G401 (cell line): ENCODE measurements at regions not wholly inside any gene's neighbourhood (a gene's known extent, or its start where the extent isn't known, plus 50 kb on each side); places are given as distances from the start of the nearest gene placed in this dataset.

Experiments used
- DNase-seq: peaks from one replicate; pipeline ENCODE4 v3.0.0-alpha.2; 2015; ENCODE audit warnings: low spot score
- in situ Hi-C: cut with HindIII; loops from 2 replicates; pipeline ENCODE4 v1.10.0; 2016; ENCODE audit warnings: low sequenced_read_pairs, mixed read lengths

DNA sequence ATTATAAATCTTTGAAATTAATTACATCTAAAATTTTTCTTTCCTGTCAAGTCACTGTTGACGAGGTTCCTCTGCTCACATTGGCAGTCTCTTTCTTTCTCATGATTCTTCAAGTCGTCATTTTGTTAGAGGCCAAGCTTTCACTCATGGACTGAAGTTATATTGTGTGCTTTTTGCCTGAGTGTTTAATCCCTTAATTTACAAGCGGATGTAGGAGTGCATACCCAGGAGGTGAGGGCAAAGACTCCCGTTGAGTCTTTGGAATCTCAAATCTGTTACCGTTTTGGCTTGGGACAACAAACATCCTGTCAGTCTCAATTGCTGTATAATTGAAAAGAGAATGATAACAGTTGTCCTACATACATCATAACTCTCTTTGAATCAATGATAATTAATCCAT lies 345.0 kb downstream of the TRIML1 start:
- in situ Hi-C loops, result no loop called here
- DNase-seq, result no peak

DNA sequence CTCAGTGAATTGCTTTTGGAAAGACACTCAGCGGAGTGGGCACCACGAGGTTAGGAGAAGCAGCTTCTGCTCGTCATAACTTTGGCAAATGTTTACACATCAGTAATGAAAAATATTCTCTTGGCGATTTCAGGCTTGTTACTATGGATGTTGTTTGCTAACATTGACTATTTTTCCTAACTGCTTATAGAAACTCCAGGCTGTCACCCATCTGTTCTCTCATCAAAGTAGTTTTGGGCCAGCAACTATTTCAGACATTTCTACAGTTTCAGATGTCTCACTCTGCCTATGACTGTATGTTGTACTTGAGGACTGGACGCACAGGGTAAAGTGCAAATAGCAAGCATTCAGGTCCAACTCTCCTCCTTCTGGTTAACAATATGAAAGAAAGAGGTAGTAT lies 346.7 kb downstream of the TRIML1 start:
- in situ Hi-C loops, result no loop called here

DNA sequence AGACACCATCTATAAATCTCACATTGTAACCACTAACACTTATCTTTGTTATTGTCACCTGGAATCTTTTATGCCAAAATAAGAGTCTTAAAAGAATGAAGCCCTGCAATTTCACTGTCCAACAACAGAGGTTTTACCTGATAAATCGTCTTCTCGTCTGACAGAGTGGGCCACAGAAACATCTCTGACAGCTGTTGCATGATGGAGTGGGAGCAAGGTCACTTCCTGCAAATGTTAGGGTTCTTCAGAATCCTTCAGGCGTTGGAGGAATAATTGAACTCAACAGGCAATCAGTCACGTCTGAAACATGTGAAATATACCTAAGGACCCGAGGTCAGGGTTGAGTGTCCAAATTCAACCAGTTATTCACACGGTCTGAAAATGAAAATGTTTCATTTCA lies 353.6 kb downstream of the TRIML1 start:
- in situ Hi-C loops, result no loop called here

More for the DNA sequence above, 346.7 kb downstream of the TRIML1 start:
- no peak for DNase-seq

DNA sequence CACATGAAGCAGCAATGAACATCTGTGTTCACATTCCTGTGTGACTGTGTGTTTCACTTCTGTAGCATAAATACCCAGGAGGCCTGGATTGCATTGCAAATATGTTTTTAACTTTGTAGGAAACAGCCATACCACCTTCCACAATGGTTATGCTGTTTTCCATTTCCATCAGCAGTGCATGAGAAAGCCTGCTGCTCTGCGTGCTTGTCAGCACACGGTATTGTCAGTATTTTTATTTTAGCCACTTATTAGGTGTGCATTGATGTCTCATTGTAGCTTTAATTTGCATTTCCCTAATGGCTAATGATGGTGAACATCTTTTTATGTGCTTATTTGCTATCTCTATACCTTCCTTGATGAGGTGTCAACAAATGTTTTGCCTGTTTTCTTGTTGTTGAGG lies 355.9 kb downstream of the TRIML1 start:
- in situ Hi-C loops, result no loop called here
- DNase-seq, result no peak

More for the DNA sequence above, 353.6 kb downstream of the TRIML1 start:
- DNase-seq, result no peak

DNA sequence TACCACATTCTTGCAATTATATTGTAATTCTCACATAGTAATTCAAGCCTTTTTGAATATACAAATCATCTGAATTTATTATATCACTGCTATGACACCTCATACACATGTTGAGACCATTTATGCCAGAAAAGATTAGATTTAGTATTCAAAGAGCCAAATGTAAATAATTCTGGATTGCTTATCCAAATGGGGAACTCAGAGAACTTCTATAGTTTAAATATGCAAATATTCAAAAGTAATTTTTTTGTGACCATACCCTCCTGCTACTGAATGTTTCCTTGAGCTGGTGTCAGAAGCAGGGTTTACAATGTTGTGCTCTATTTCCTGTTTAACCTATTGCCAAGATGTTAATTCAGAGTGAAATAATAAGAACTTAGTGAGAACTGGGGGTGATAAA lies 372.2 kb downstream of the TRIML1 start:
- in situ Hi-C loops, result no loop called here
- DNase-seq, result no peak

DNA sequence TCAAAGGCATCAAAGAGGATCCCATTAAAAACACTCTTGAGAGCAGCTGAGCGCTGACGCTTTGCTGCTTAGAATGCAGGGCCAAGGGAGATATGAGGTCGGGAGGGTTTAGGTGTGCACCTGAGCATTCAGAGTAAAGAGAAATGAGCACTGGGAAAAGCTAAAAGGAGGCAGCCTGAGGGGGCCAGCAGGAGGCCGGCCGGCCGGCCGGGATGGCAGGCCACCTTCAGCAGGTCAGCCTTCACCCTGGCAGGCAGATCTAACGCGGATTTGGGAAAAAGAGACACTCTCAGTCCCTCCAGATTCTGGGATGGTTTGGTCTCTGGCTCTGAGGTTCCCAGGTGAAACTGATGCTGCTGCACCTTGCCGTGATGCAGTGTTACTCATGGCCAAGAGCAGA lies 393.5 kb downstream of the TRIML1 start:
- in situ Hi-C loops, result no loop called here
- DNase-seq, result no peak

DNA sequence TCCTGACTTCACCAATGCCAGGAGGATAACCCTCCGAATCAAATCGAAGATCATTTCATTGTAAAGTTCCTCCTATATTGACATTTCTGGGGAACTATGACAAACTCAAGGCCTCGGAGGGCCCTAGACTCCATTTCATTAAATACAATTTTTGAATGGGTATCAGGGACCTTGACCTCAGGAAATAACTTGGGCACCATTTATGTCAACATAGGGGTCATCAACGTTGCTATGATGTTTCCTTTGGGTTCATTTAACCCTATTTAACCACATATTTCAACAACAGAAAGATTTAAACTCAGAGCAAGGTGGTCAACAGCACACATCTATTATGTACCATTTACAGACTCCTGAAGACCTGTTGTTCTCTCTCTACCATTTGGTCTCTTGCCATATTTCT lies 395.1 kb downstream of the TRIML1 start:
- no peak for DNase-seq
- in situ Hi-C loops, result no loop called here

DNA sequence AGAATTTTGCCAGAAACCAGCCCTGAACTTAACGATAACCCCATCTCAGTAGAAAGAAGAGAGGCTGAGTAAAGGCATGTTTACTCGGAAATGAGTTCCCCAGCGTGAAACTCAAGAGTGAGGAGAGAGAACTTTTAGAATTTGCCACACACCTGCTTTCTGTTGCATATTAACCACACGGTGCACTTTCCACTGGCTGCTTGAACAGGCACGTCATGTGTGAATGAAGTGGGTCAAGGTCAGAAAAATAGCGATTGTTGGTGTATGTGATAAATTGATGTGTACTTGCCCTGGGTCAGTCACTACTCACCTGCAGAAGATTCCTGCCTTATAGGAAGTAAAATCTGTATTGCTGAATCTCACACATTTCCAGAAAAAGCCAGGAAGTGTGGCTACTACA lies 395.7 kb downstream of the TRIML1 start:
- in situ Hi-C loops, result no loop called here

DNA sequence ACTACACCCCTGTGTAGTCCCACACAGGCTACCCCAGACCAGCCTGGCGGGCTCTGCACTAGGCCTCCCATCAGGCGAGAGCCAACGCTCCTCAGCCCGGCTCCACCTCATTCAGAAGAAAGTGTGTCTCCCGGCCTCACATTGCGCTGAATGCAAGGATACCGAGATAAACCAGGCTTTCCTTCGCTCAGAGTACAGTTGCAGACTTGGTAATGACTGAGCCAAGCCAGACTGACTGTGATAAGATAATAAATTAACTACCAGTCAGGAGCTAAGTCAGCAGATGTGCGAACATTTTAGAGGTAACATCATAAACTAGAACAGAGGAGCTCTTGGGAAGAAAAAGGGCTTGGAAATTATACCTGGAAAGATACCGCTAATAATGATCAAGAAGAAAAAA lies 397.6 kb downstream of the TRIML1 start:
- in situ Hi-C loops, result no loop called here

More for the DNA sequence above, 395.7 kb downstream of the TRIML1 start:
- DNase-seq, result no peak

DNA sequence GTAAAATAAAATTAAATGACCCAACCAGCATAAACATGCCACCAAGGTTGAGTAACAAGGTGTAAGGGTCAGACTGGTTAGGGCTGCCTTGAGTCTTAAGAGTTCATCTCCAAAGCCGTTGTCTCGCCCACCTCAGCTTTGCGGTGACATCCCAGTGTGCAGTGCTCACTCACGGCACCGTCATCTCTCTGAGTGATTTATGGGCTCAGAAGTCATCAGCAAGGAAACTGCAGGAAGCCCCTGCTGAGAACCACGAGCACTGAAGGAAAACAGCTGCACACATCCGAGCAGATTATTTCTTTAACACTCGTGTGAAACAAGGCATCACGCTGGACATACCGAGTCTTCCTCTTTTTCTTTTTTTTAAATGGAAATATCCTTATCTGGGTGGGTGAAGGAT lies 411.1 kb downstream of the TRIML1 start:
- no peak for DNase-seq
- in situ Hi-C loops, result no loop called here

More for the DNA sequence above, 397.6 kb downstream of the TRIML1 start:
- DNase-seq, result no peak

DNA sequence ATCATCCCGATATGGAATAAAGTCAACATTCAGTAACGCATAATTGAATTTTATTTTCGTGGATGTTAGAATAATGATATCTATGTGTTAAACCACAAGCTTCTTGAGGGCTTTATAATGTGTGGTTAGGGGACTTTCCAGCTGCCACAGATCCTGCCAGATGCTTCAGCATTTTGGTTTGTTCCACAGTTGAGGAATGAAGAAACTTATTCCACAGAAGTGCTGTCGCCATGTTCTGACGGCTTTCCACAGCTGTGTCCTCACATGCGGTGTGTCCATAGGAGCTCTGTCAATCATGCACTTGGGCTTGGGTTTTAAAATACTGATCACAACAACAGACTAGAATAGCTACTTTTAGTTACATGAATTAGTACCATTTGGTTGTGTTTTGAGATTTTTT lies 411.9 kb downstream of the TRIML1 start:
- in situ Hi-C loops, result no loop called here
- no peak for DNase-seq

DNA sequence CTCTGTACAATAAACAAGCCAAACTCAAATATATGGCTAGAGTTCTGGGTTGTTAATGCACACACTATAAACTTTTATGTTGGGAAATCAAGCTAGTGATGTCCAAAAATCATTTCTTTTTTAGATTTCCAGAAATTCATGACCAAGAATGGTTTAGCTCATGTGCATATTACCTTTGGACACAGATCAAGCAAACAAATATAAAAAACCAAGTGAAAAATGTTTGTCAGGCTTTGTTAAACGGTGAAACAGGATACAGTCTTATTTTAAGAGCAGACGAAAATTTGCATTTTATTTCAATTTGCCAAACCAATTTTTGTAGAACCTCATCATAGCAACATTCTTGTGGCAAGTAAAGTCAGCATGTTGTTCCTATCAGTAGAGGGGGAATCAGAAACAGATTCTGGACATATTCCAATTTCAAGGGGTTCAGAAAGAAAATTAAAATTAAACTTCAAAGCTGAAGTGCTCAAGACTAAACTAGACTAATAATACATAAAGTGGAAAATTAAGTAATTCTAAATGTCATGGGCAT lies 413.6 kb downstream of the TRIML1 start:
- no peak for DNase-seq
- in situ Hi-C loops, result no loop called here

DNA sequence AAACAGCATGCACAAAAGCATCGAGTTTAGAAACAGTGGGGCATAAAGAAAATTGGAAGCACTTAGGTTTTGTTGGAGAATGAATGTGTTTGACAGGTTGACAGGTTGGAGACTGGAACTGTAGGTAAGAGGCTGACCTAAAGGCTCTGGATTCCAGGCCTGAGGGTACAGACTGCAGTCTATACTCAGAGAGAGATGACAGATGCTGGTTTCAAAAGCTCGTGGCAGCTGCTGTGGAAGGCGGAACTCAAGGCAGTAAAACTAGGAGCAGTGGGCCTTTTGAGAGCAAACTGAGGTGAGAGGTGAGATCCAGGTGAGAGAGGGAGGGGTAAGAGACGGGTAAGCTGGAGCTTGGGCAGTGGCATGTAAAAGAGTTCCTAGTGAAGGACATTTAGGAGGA lies 415.2 kb downstream of the TRIML1 start:
- in situ Hi-C loops, result no loop called here
- no peak for DNase-seq

DNA sequence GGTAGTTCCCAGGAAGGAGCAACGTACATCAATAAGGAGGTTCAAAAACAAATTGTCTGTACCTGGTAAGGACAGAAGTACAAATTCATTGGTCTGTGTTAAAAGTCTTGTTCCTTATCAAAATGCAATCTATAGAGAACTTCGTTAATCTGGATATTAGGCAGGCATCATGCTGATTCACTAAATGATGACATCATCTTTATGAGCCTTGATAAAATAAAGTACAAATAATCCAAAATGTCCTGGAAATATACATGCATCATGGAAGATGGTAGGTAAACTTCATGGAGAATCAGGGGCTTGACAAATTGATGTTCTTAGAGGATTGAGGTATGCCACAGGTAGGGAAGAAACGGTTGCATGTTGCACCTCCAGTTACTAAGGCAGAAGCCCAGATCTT lies 433.9 kb downstream of the TRIML1 start:
- in situ Hi-C loops, result no loop called here
- no peak for DNase-seq

DNA sequence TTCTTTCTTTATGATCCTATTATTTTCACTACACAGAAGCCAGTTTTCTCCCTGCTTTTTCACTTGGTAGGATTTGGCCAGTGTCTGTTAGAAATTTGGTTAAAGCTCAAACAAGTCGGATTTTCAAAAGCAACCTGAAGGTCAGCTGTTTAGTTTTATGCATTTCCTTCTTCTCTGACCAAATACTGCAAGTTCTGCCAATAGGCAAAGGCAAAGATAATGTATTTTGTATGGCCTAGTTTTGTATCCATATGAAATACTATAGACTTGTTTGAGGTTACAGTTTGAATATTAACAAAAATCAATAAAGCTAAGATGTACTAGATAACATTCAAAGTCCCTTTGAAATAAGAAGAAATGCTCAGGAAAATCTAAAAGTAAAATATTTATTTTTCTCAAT lies 439.4 kb downstream of the TRIML1 start:
- DNase-seq, result no peak
- in situ Hi-C loops, result no loop called here

DNA sequence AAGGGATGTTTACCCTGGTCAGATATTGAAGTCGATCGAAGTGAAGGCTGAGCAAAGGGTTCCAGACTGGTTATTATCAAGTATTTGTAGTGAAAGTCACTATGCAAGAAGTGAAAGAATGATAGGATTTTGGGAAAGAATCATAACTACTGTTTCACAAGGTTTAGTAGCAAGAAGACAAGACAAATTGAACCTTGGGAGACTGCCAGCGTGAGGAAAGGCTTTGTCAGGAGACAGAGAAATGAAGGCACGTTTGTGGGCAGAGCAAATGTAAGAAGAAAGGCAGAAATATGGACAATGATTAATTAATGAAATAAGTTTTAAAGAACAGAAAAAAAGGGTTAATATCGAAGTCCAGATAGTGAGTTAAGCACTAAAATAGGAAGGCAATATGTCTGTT lies 456.8 kb downstream of the TRIML1 start:
- DNase-seq, result no peak
- in situ Hi-C loops, result no loop called here

DNA sequence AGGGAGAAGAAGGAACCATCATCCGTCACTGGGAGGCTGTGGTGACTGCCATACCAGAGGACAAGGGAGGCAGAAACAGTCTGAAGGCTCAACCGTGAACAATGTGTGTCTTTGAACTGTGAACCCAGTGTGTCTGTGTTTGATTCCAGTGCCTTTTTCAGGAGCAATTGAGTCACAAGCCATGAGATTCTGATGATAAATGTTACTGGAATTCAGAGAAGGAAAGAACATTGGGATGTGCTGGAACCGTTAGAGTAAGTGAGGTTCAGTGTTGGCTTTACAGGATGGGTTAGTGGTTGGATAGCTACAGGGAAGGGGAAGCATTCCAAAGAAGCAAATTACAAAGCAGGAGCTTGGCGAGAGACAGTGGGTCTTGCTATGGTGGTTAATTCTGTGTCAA lies 464.4 kb downstream of the TRIML1 start:
- no peak for DNase-seq
- in situ Hi-C loops, result no loop called here

DNA sequence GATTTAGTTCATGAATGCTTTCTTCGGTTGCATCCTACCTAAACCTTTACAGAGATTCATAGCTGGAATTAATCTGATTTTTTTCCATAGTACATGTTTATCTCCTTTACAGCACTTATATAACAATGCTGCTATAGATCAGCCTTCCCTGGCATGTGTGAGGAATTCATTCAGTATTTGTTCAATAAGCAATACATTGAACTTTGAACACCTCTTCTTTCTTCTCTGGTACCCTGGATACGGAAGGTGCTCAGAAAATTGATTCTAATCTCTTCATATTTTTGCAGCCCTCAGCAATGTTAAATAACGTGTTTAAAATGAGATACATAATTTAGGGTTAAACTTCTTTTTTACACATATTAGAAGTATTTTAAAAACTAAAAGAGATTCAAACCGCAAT lies 467.4 kb downstream of the TRIML1 start:
- DNase-seq, result no peak
- in situ Hi-C loops, result no loop called here

DNA sequence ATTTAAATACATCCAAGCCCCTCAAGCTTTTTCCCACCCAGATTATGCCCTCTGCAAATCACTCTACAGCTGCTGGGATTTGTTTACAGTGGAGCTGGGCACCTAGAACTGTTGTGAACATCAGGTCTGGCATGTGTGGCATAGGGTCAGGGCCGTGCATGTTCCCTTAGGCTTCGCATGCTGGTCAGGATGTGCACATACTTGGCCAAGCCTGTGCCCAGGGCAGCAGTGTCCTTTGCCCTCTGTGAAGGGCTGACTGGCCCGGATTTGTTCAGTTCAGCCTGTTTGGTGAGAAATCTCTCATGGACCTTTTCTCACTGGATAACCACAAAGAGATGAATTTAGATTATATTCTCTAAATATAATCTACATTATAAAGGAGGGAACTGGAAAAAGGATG lies 471.9 kb downstream of the TRIML1 start:
- no peak for DNase-seq
- in situ Hi-C loops, result no loop called here

DNA sequence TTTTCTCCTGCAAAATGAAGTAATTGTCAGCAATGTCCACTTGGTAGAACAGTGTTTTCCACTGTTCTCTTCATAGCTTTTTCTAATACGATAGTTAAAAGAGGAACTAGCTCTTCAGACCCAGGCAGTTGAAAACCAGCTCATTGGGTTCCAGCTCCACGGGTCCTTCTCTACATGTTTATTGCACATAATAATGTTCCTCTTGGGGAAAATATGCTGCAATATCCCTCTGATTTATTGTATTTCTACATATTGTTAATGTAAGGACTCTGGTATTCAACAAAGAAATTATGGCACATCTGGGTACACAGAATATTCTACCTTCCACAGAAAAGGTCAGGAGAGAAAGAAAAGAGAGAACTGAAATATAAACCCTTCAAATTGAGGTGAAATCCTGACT lies 473.4 kb downstream of the TRIML1 start:
- in situ Hi-C loops, result no loop called here
- no peak for DNase-seq

DNA sequence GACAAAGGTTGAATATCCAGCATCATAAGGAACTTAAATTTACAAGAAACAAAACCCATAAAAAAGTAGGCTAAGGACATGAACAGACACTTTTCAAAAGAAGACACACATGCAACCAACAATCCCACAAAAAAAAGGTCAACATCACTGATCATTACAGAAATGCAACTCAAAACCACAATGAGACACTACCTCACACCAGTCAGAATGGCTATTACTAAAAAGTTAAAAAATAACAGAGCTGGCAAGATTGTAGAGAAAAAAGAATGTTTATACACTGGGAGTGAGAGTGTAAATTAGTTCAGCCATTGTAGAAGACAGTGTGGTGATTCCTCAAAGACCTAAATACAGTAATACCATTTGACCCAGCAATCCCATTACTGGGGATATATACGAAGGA lies 474.7 kb downstream of the TRIML1 start:
- in situ Hi-C loops, result no loop called here
- no peak for DNase-seq
